ENCODE measurements at regions not wholly inside any gene's neighbourhood (a gene's known extent, or its start where the extent isn't known, plus 50 kb on each side); places are given as distances from the start of the nearest gene placed in this dataset.
A peak's percentile ranks its signal among the peaks of the same experiment; 100 is the strongest.

DNA sequence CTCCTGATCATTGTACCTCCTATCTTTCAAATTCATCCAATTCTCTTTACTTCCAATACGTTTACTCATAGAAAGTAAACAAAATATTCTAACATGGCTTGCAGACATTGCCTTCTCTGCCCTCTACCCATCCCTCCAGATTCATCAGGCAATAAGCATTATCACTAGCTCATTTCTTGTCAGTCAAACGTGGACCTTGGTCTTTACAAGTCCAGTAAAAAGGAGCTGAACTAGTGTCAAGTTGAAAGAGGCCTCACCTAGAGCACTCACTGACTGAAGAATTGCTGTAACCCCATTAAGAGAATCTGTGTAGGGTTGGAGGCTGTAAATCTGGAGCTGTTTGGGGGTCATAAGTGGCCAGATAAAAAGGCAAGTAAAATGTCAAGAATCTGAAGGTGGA is 435.0 kb upstream of the CCDC179 start:
- intact Hi-C loops (cut with DNase I; ENCODE audit: low total_unique reads): no loop called here
- DNase-seq: no peak
- no peaks in the 10 kb centered on the region for H3K27me3 ChIP-seq
- no peak overlapping the region for H3K27ac ChIP-seq
- no peak for TF ChIP-seq POLR2AphosphoS5 (IDR thresholded peaks at IDR 0.05)
- TF ChIP-seq, protein P1, sequence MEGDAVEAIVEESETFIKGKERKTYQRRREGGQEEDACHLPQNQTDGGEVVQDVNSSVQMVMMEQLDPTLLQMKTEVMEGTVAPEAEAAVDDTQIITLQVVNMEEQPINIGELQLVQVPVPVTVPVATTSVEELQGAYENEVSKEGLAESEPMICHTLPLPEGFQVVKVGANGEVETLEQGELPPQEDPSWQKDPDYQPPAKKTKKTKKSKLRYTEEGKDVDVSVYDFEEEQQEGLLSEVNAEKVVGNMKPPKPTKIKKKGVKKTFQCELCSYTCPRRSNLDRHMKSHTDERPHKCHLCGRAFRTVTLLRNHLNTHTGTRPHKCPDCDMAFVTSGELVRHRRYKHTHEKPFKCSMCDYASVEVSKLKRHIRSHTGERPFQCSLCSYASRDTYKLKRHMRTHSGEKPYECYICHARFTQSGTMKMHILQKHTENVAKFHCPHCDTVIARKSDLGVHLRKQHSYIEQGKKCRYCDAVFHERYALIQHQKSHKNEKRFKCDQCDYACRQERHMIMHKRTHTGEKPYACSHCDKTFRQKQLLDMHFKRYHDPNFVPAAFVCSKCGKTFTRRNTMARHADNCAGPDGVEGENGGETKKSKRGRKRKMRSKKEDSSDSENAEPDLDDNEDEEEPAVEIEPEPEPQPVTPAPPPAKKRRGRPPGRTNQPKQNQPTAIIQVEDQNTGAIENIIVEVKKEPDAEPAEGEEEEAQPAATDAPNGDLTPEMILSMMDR (IDR thresholded peaks at IDR 0.05): no peak
- no peak for TF ChIP-seq POLR2A (IDR thresholded peaks at IDR 0.05)
- TF ChIP-seq EP300 (IDR thresholded peaks at IDR 0.05): no peak
- no peaks in the 10 kb centered on the region for H3K36me3 ChIP-seq
- WGBS, 5 donors: 48 to 55% (median 53%) methylated on average over 2 of the region's 2 CpGs
- H3K4me3 ChIP-seq: no peak overlapping the region
- no peaks in the 10 kb centered on the region for H3K4me1 ChIP-seq
- H3K9me3 ChIP-seq: no peaks in the 10 kb centered on the region

- Histone ChIP-seq H3K27me3 (no peaks in the 10 kb centered on the region), H3K36me3 (no peaks in the 10 kb centered on the region), H3K4me1 (no peaks in the 10 kb centered on the region), H3K27ac (no peak overlapping the region), H3K4me3 (no peak overlapping the region), H3K9me3 (no peaks in the 10 kb centered on the region)
- TF ChIP-seq POLR2A (IDR thresholded peaks at IDR 0.05) (no peak), EP300 (IDR thresholded peaks at IDR 0.05) (no peak), POLR2AphosphoS5 (IDR thresholded peaks at IDR 0.05) (no peak)
- TF ChIP-seq, protein P1 (IDR thresholded peaks at IDR 0.05): no peak
- WGBS, 5 donors: 59 to 75% (median 70%) methylated on average over 2 of the region's 2 CpGs
- intact Hi-C loops (cut with DNase I; ENCODE audit: low total_unique reads): no loop called here
- DNase-seq: no peak
These were observed 447.8 kb upstream of the CCDC179 start for GRCh38 chr11:23308041-23308440.

GRCh38 chr11:23310276-23310675 is 450.0 kb upstream of the CCDC179 start:
- no peaks in the 10 kb centered on the region for H3K36me3 ChIP-seq
- no peaks in the 10 kb centered on the region for H3K9me3 ChIP-seq
- TF ChIP-seq POLR2A (IDR thresholded peaks at IDR 0.05): no peak
- TF ChIP-seq, protein P1 (IDR thresholded peaks at IDR 0.05): no peak
- TF ChIP-seq POLR2AphosphoS5 (IDR thresholded peaks at IDR 0.05): no peak
- no peak for TF ChIP-seq EP300 (IDR thresholded peaks at IDR 0.05)
- H3K27me3 ChIP-seq: no peaks in the 10 kb centered on the region
- 85 to 94% (median 91%) methylated on average over 1 of the region's 1 CpG for WGBS, 5 donors
- no peak overlapping the region for H3K27ac ChIP-seq
- no peak overlapping the region for H3K4me3 ChIP-seq
- no peak for DNase-seq
- no peaks in the 10 kb centered on the region for H3K4me1 ChIP-seq
- intact Hi-C loops (cut with DNase I; ENCODE audit: low total_unique reads): no loop called here

GRCh38 chr11:23311986-23312940 is 452.0 kb upstream of the CCDC179 start:
- peak in 1 of 2 donors; percentile 9 for DNase-seq
- no peaks in the 10 kb centered on the region for H3K4me1 ChIP-seq
- TF ChIP-seq POLR2A (IDR thresholded peaks at IDR 0.05): no peak
- TF ChIP-seq EP300 (IDR thresholded peaks at IDR 0.05): no peak
- no peak for TF ChIP-seq POLR2AphosphoS5 (IDR thresholded peaks at IDR 0.05)
- TF ChIP-seq, protein P1 (IDR thresholded peaks at IDR 0.05): no peak
- WGBS, 5 donors: 56 to 63% (median 58%) methylated on average over 5 of the region's 5 CpGs
- H3K9me3 ChIP-seq: no peaks in the 10 kb centered on the region
- no peak overlapping the region for H3K27ac ChIP-seq
- H3K27me3 ChIP-seq: no peaks in the 10 kb centered on the region
- no peak overlapping the region for H3K4me3 ChIP-seq
- intact Hi-C loops (cut with DNase I; ENCODE audit: low total_unique reads): no loop called here
- H3K36me3 ChIP-seq: no peaks in the 10 kb centered on the region

All from stomach (tissue), 8 donors.